H9 (cell line): ENCODE measurements at regions not wholly inside any gene's neighbourhood (a gene's known extent, or its start where the extent isn't known, plus 50 kb on each side); places are given as distances from the start of the nearest gene placed in this dataset.

ENCODE experiments used
- DNase-seq: peaks from one replicate; pipeline ENCODE4 v3.0.0-alpha.2; 2017
- H2AFZ ChIP-seq: one replicate; pipeline ENCODE4 v1.6.1; 2013; ENCODE audit warnings: mild to moderate bottlenecking, low read length, control low read depth, moderate library complexity
- H2AK5ac ChIP-seq: 2 replicates; pipeline ENCODE4 v1.6.1; 2013; ENCODE audit warnings: low read length, control low read depth, mixed read lengths; ENCODE audit not compliant: insufficient read length
- H2BK120ac ChIP-seq: one replicate; pipeline ENCODE4 v1.6.1; 2013; ENCODE audit warnings: low read depth, mild to moderate bottlenecking, low read length, control low read depth, inconsistent platforms; ENCODE audit not compliant: poor library complexity, severe bottlenecking
- H2BK12ac ChIP-seq: 2 replicates; pipeline ENCODE4 v1.6.1; 2013; ENCODE audit warnings: low read length, control low read depth, mixed read lengths, low read depth; ENCODE audit not compliant: insufficient read length
- H2BK15ac ChIP-seq: 2 replicates; pipeline ENCODE4 v1.6.1; 2013; ENCODE audit warnings: low read depth, low read length, control low read depth
- H2BK20ac ChIP-seq: one replicate; pipeline ENCODE4 v1.6.1; 2013; ENCODE audit warnings: low read depth, mild to moderate bottlenecking, low read length, control low read depth, inconsistent platforms; ENCODE audit not compliant: poor library complexity, severe bottlenecking
- H2BK5ac ChIP-seq: 2 replicates; pipeline ENCODE4 v1.6.1; 2013; ENCODE audit warnings: low read length, control low read depth, mixed read lengths; ENCODE audit not compliant: insufficient read length
- H3K14ac ChIP-seq: 2 replicates; pipeline ENCODE4 v1.6.1; 2013; ENCODE audit warnings: low read length, control low read depth; ENCODE audit not compliant: insufficient read depth
- H3K18ac ChIP-seq: 2 replicates; pipeline ENCODE4 v1.6.1; 2013; ENCODE audit warnings: low read depth, mild to moderate bottlenecking, mixed read lengths, low read length, control low read depth; ENCODE audit not compliant: insufficient read length
- H3K23ac ChIP-seq: 2 replicates; pipeline ENCODE4 v1.6.1; 2013; ENCODE audit warnings: low read length, control low read depth, mixed read lengths, low read depth; ENCODE audit not compliant: insufficient read length
- H3K23me2 ChIP-seq: 2 replicates; pipeline ENCODE4 v1.6.1; 2013; ENCODE audit warnings: low read depth, mild to moderate bottlenecking, mixed read lengths, low read length, control low read depth; ENCODE audit not compliant: insufficient read length, poor library complexity, severe bottlenecking
- H3K27ac ChIP-seq: 2 replicates; pipeline ENCODE4 v1.5.1; 2013; ENCODE audit warnings: low read length, control low read depth, mixed read lengths, low read depth; ENCODE audit not compliant: insufficient read length
- H3K27me3 ChIP-seq: 2 replicates; pipeline ENCODE4 v1.6.1; 2013; ENCODE audit warnings: low read length, control low read depth, inconsistent platforms; ENCODE audit not compliant: insufficient read depth
- H3K4ac ChIP-seq: 2 replicates; pipeline ENCODE4 v1.6.1; 2013; ENCODE audit warnings: low read depth, mild to moderate bottlenecking, control low read depth, inconsistent platforms, low read length, moderate library complexity
- H3K4me1 ChIP-seq: 2 replicates; pipeline ENCODE4 v1.6.1; 2013; ENCODE audit warnings: low read length, control low read depth, inconsistent platforms; ENCODE audit not compliant: insufficient read depth
- H3K4me2 ChIP-seq: 2 replicates; pipeline ENCODE4 v1.6.1; 2013; ENCODE audit warnings: low read length, control low read depth, mixed read lengths; ENCODE audit not compliant: insufficient read length, insufficient read depth
- H3K56ac ChIP-seq: 2 replicates; pipeline ENCODE4 v1.6.1; 2013; ENCODE audit warnings: low read depth, mild to moderate bottlenecking, mixed read lengths, low read length, control low read depth; ENCODE audit not compliant: insufficient read length
- H3K79me1 ChIP-seq: 2 replicates; pipeline ENCODE4 v1.6.1; 2013; ENCODE audit warnings: low read depth, mild to moderate bottlenecking, moderate library complexity, low read length, control low read depth, inconsistent platforms; ENCODE audit not compliant: insufficient read depth, poor library complexity, severe bottlenecking
- H3K79me2 ChIP-seq: 2 replicates; pipeline ENCODE4 v1.6.1; 2013; ENCODE audit warnings: low read length, control low read depth, inconsistent platforms; ENCODE audit not compliant: insufficient read depth
- H3K9ac ChIP-seq: 2 replicates; pipeline ENCODE4 v1.6.1; 2013; ENCODE audit warnings: low read length, control low read depth, mixed read lengths; ENCODE audit not compliant: insufficient read length; ENCODE audit errors: extremely low read depth
- H3K9me3 ChIP-seq: one replicate; pipeline ENCODE4 v1.6.1; 2013; ENCODE audit warnings: low read depth, low read length, inconsistent platforms; ENCODE audit not compliant: control insufficient read depth
- H3T11ph ChIP-seq: one replicate; pipeline ENCODE4 v1.6.1; 2013; ENCODE audit warnings: mild to moderate bottlenecking, low read length, control low read depth, inconsistent platforms
- H4K20me1 ChIP-seq: one replicate; pipeline ENCODE4 v1.6.1; 2013; ENCODE audit not compliant: control insufficient read depth, insufficient read length, insufficient read depth
- H4K5ac ChIP-seq: 2 replicates; pipeline ENCODE4 v1.6.1; 2013; ENCODE audit warnings: low read depth, mild to moderate bottlenecking, mixed read lengths, low read length, control low read depth; ENCODE audit not compliant: insufficient read length
- H4K8ac ChIP-seq: replicated peaks from 2 replicates; pipeline ENCODE4 v1.6.1; 2013; ENCODE audit warnings: low read length, control low read depth, mixed read lengths, low read depth; ENCODE audit not compliant: insufficient read length
- H4K91ac ChIP-seq: 2 replicates; pipeline ENCODE4 v1.6.1; 2013; ENCODE audit warnings: low read depth, mild to moderate bottlenecking, moderate library complexity, mixed read lengths, low read length, control low read depth; ENCODE audit not compliant: insufficient read length
- H3K27ac Mint-ChIP-seq, 3 experiments: 2 replicates in 2 of 3; 3 replicates in 1 of 3; pipeline ENCODE4 v1.8.0; 2020 to 2021; ENCODE audit warnings: mixed read lengths in 3 of 3, mild to moderate bottlenecking in 1 of 3, moderate library complexity in 1 of 3
- H3K27me3 Mint-ChIP-seq: 2 replicates; pipeline ENCODE4 v1.8.0; 2021; ENCODE audit warnings: low read depth, mild to moderate bottlenecking, moderate library complexity, mixed read lengths
- H3K36me3 Mint-ChIP-seq, 3 experiments: 2 replicates in 2 of 3; 3 replicates in 1 of 3; pipeline ENCODE4 v1.8.0; 2020 to 2021; ENCODE audit warnings: low read depth in 3 of 3, mixed read lengths in 3 of 3; ENCODE audit not compliant: insufficient read depth in 1 of 3
- H3K4me1 Mint-ChIP-seq, 2 experiments: 2 replicates each; pipeline ENCODE4 v1.8.0; 2020; ENCODE audit warnings: mixed read lengths in 2 of 2
- H3K4me3 Mint-ChIP-seq, 2 experiments: 2 replicates in 1 of 2; 3 replicates in 1 of 2; pipeline ENCODE4 v1.8.0; 2020 to 2021; ENCODE audit warnings: mild to moderate bottlenecking in 2 of 2, mixed read lengths in 2 of 2, moderate library complexity in 1 of 2
- H3K9me3 Mint-ChIP-seq, 2 experiments: 2 replicates in 1 of 2; 3 replicates in 1 of 2; pipeline ENCODE4 v1.8.0; 2020; ENCODE audit warnings: mild to moderate bottlenecking in 2 of 2, mixed read lengths in 2 of 2, moderate library complexity in 1 of 2
- WGBS: extraction: QIAGEN DNeasy Blood & Tissue Kit; methylation state at CpG from one replicate; pipeline ENCODE4 v1.1.7; 2013; ENCODE audit warnings: missing lambda C conversion rate, low lambda C conversion rate, mixed read lengths; ENCODE audit not compliant: insufficient read length; ENCODE audit errors: extremely low coverage; 5-methylcytosine and 5-hydroxymethylcytosine counted together
- TF ChIP-seq, protein P1 (sequence below): fragments of 200-600 bp; sonication (generic); conservative IDR thresholded peaks from 3 replicates; pipeline ENCODE4 v1.8.0; 2021; ENCODE audit warnings: antibody characterized with exemption, mild to moderate bottlenecking

DNA sequence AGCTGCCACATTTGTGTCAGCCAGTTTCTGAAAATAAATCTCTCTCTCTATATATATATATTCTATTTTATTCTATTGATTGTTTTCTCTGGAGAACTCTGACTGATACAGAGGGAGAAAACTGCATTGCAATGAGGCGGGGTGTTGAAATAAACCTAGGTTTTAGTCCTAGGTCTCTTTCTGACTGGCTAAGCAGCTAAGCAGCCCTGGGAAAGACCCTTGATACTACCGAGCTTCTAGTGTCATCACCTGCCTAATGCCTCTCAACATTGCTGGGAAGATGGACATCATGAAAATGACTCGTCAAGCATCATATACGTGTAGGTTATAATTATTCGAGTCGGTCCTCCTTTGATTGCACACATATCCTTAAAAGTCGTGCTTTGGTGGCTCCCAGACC lies 166.5 kb upstream of the IL12B start:
- H3K27me3 Mint-ChIP-seq = no peaks in the 10 kb centered on the region; the same call in 1 of the 2 replicates
- no peak overlapping the region for H2AK5ac ChIP-seq
- no peak overlapping the region for H2BK120ac ChIP-seq
- 0 out of 2 replicates have a peak overlapping the region, but pooled peaks have one; percentile 76 for H2BK15ac ChIP-seq
- H2BK20ac ChIP-seq = no peak overlapping the region
- H3K9me3 Mint-ChIP-seq = peaks cover 0 to 3% of the 10 kb centered on the region in 2 experiments; a peak in 3 of 5 replicates
- no peak overlapping the region for H4K8ac ChIP-seq
- no peak overlapping the region for H3T11ph ChIP-seq
- no peak overlapping the region for H3K27ac ChIP-seq
- no peak overlapping the region for H3K4me3 Mint-ChIP-seq
- no peak overlapping the region for H3K23ac ChIP-seq
- no peak overlapping the region for H3K4ac ChIP-seq
- no peaks in the 10 kb centered on the region for H3K79me2 ChIP-seq
- H3K9ac ChIP-seq = no peak overlapping the region
- H3K27me3 ChIP-seq = no peaks in the 10 kb centered on the region
- TF ChIP-seq, protein P1, sequence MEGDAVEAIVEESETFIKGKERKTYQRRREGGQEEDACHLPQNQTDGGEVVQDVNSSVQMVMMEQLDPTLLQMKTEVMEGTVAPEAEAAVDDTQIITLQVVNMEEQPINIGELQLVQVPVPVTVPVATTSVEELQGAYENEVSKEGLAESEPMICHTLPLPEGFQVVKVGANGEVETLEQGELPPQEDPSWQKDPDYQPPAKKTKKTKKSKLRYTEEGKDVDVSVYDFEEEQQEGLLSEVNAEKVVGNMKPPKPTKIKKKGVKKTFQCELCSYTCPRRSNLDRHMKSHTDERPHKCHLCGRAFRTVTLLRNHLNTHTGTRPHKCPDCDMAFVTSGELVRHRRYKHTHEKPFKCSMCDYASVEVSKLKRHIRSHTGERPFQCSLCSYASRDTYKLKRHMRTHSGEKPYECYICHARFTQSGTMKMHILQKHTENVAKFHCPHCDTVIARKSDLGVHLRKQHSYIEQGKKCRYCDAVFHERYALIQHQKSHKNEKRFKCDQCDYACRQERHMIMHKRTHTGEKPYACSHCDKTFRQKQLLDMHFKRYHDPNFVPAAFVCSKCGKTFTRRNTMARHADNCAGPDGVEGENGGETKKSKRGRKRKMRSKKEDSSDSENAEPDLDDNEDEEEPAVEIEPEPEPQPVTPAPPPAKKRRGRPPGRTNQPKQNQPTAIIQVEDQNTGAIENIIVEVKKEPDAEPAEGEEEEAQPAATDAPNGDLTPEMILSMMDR = no peak
- H2AFZ ChIP-seq = no peak overlapping the region
- H4K91ac ChIP-seq = no peak overlapping the region
- H3K9me3 ChIP-seq = no peaks in the 10 kb centered on the region
- H2BK5ac ChIP-seq = no peak overlapping the region
- no peak overlapping the region for H3K56ac ChIP-seq
- H2BK12ac ChIP-seq = no peak overlapping the region
- H3K4me2 ChIP-seq = no peak overlapping the region
- peaks cover 6 to 9% of the 10 kb centered on the region in 2 experiments; a peak in 3 of 4 replicates for H3K4me1 Mint-ChIP-seq
- no CpG with 5 or more reads among the region's 7 CpGs for WGBS
- H3K27ac Mint-ChIP-seq = no peak overlapping the region
- H4K20me1 ChIP-seq = no peaks in the 10 kb centered on the region
- no peak overlapping the region for H3K18ac ChIP-seq
- H3K36me3 Mint-ChIP-seq = no peaks in the 10 kb centered on the region
- no peaks in the 10 kb centered on the region for H3K4me1 ChIP-seq
- DNase-seq = no peak
- no peak overlapping the region for H4K5ac ChIP-seq
- H3K79me1 ChIP-seq = no peaks in the 10 kb centered on the region
- H3K23me2 ChIP-seq = no peaks in the 10 kb centered on the region
- no peak overlapping the region for H3K14ac ChIP-seq
